ENCODE measurements at regions not wholly inside any gene's neighbourhood (a gene's known extent, or its start where the extent isn't known, plus 50 kb on each side); places are given as distances from the start of the nearest gene placed in this dataset.

GRCh38 chr5:32506201-32506661, 61.7 kb upstream of the ZFR start:
- Histone ChIP-seq H3K27me3 (ENCODE audit: control insufficient read depth in 1 of 2, insufficient read depth in 2 of 2, low read length in 1 of 2) (no peaks in the 10 kb centered on the region), H3K27ac (ENCODE audit: low read depth in 1 of 2, low read length in 2 of 2) (peak overlapping the region in 1 of 2 donors; percentile 77), H3K4me3 (ENCODE audit: low read length in 2 of 2) (no peak overlapping the region), H3K9me3 (ENCODE audit: control insufficient read depth, low read length) (no peaks in the 10 kb centered on the region), H3K4me1 (ENCODE audit: control insufficient read depth in 1 of 2, insufficient read depth in 2 of 2, low read length in 2 of 2) (no peaks in the 10 kb centered on the region), H3K36me3 (ENCODE audit: control insufficient read depth in 1 of 2, insufficient read depth in 2 of 2, low read length in 1 of 2) (no peaks in the 10 kb centered on the region)
- 0 to 3% methylated on average over 3 of the region's 3 CpGs for whole genome bisulfite sequencing, 2 donors
- intact Hi-C loops (cut with DNase I), result no loop called here
- no peak for DNase-seq
- peak; percentile 29 for ATAC-seq (ENCODE audit: low FRiP score)

GRCh38 chr5:32505756-32506155, 61.2 kb upstream of the ZFR start:
- Histone ChIP-seq H3K36me3 (ENCODE audit: control insufficient read depth in 1 of 2, insufficient read depth in 2 of 2, low read length in 1 of 2) (no peaks in the 10 kb centered on the region), H3K4me1 (ENCODE audit: control insufficient read depth in 1 of 2, insufficient read depth in 2 of 2, low read length in 2 of 2) (no peaks in the 10 kb centered on the region), H3K27ac (ENCODE audit: low read depth in 1 of 2, low read length in 2 of 2) (peak overlapping the region in 1 of 2 donors; percentile 77), H3K9me3 (ENCODE audit: control insufficient read depth, low read length) (no peaks in the 10 kb centered on the region), H3K27me3 (ENCODE audit: control insufficient read depth in 1 of 2, insufficient read depth in 2 of 2, low read length in 1 of 2) (no peaks in the 10 kb centered on the region), H3K4me3 (ENCODE audit: low read length in 2 of 2) (no peak overlapping the region)
- 2 to 6% methylated on average over 2 of the region's 2 CpGs for WGBS, 2 donors
- intact Hi-C loops (cut with DNase I), result no loop called here
- ATAC-seq (ENCODE audit: low FRiP score) (no peak), DNase-seq (no peak)

- 1 to 2% methylated on average over 8 of the region's 8 CpGs for WGBS, 2 donors
- no peaks in the 10 kb centered on the region for H3K9me3 ChIP-seq (ENCODE audit: control insufficient read depth, low read length)
- H3K27me3 ChIP-seq (ENCODE audit: control insufficient read depth in 1 of 2, insufficient read depth in 2 of 2, low read length in 1 of 2), result no peaks in the 10 kb centered on the region
- no peaks in the 10 kb centered on the region for H3K36me3 ChIP-seq (ENCODE audit: control insufficient read depth in 1 of 2, insufficient read depth in 2 of 2, low read length in 1 of 2)
- H3K27ac ChIP-seq (ENCODE audit: low read depth in 1 of 2, low read length in 2 of 2), result peak overlapping the region; percentile 18 to 77
- H3K4me1 ChIP-seq (ENCODE audit: control insufficient read depth in 1 of 2, insufficient read depth in 2 of 2, low read length in 2 of 2), result no peaks in the 10 kb centered on the region
- no peak overlapping the region for H3K4me3 ChIP-seq (ENCODE audit: low read length in 2 of 2)
- DNase-seq (peak in 1 of 2 donors; percentile 64), ATAC-seq (ENCODE audit: low FRiP score) (peak; percentile 81)
- intact Hi-C loops (cut with DNase I), result no loop called here
Measured at GRCh38 chr5:32504989-32505596, 60.6 kb upstream of the ZFR start.

GRCh38 chr5:32504329-32504988, 59.9 kb upstream of the ZFR start:
- Histone ChIP-seq H3K36me3 (ENCODE audit: control insufficient read depth in 1 of 2, insufficient read depth in 2 of 2, low read length in 1 of 2) (no peaks in the 10 kb centered on the region), H3K4me3 (ENCODE audit: low read length in 2 of 2) (no peak overlapping the region), H3K4me1 (ENCODE audit: control insufficient read depth in 1 of 2, insufficient read depth in 2 of 2, low read length in 2 of 2) (no peaks in the 10 kb centered on the region), H3K27me3 (ENCODE audit: control insufficient read depth in 1 of 2, insufficient read depth in 2 of 2, low read length in 1 of 2) (no peaks in the 10 kb centered on the region), H3K9me3 (ENCODE audit: control insufficient read depth, low read length) (no peaks in the 10 kb centered on the region), H3K27ac (ENCODE audit: low read depth in 1 of 2, low read length in 2 of 2) (peak overlapping the region; percentile 18 to 72)
- ATAC-seq (ENCODE audit: low FRiP score) (no peak), DNase-seq (no peak)
- 12 to 14% methylated on average over 8 of the region's 8 CpGs for WGBS, 2 donors
- intact Hi-C loops (cut with DNase I), result no loop called here

- Histone ChIP-seq H3K9me3 (ENCODE audit: control insufficient read depth, low read length) (no peaks in the 10 kb centered on the region), H3K4me1 (ENCODE audit: control insufficient read depth in 1 of 2, insufficient read depth in 2 of 2, low read length in 2 of 2) (no peaks in the 10 kb centered on the region), H3K27ac (ENCODE audit: low read depth in 1 of 2, low read length in 2 of 2) (no peak overlapping the region), H3K36me3 (ENCODE audit: control insufficient read depth in 1 of 2, insufficient read depth in 2 of 2, low read length in 1 of 2) (no peaks in the 10 kb centered on the region), H3K4me3 (ENCODE audit: low read length in 2 of 2) (no peak overlapping the region), H3K27me3 (ENCODE audit: control insufficient read depth in 1 of 2, insufficient read depth in 2 of 2, low read length in 1 of 2) (no peaks in the 10 kb centered on the region)
- WGBS, 2 donors, result 94% methylated on average over 7 of the region's 7 CpGs
- DNase-seq (no peak), ATAC-seq (ENCODE audit: low FRiP score) (no peak)
- intact Hi-C loops (cut with DNase I), result no loop called here
Measured at GRCh38 chr5:32503261-32503660, 58.7 kb upstream of the ZFR start.

GRCh38 chr5:32501071-32502002, 56.8 kb upstream of the ZFR start:
- no peak overlapping the region for H3K4me3 ChIP-seq (ENCODE audit: low read length in 2 of 2)
- ATAC-seq (ENCODE audit: low FRiP score) (no peak), DNase-seq (no peak)
- WGBS, 2 donors, result 84 to 87% methylated on average over 16 of the region's 16 CpGs
- no peaks in the 10 kb centered on the region for H3K36me3 ChIP-seq (ENCODE audit: control insufficient read depth in 1 of 2, insufficient read depth in 2 of 2, low read length in 1 of 2)
- H3K4me1 ChIP-seq (ENCODE audit: control insufficient read depth in 1 of 2, insufficient read depth in 2 of 2, low read length in 2 of 2), result no peaks in the 10 kb centered on the region
- H3K27me3 ChIP-seq (ENCODE audit: control insufficient read depth in 1 of 2, insufficient read depth in 2 of 2, low read length in 1 of 2), result no peaks in the 10 kb centered on the region
- intact Hi-C loops (cut with DNase I), result no loop called here
- H3K9me3 ChIP-seq (ENCODE audit: control insufficient read depth, low read length), result no peaks in the 10 kb centered on the region
- no peak overlapping the region for H3K27ac ChIP-seq (ENCODE audit: low read depth in 1 of 2, low read length in 2 of 2)

GRCh38 chr5:32500181-32500580, 55.6 kb upstream of the ZFR start:
- DNase-seq, result no peak
- no peak overlapping the region for H3K27ac ChIP-seq (ENCODE audit: low read depth in 1 of 2, low read length in 2 of 2)

GRCh38 chr5:32499261-32499660, 54.7 kb upstream of the ZFR start:
- Histone ChIP-seq H3K9me3 (ENCODE audit: control insufficient read depth, low read length) (no peaks in the 10 kb centered on the region), H3K27ac (ENCODE audit: low read depth in 1 of 2, low read length in 2 of 2) (no peak overlapping the region), H3K27me3 (ENCODE audit: control insufficient read depth in 1 of 2, insufficient read depth in 2 of 2, low read length in 1 of 2) (no peaks in the 10 kb centered on the region), H3K36me3 (ENCODE audit: control insufficient read depth in 1 of 2, insufficient read depth in 2 of 2, low read length in 1 of 2) (no peaks in the 10 kb centered on the region), H3K4me3 (ENCODE audit: low read length in 2 of 2) (no peak overlapping the region), H3K4me1 (ENCODE audit: control insufficient read depth in 1 of 2, insufficient read depth in 2 of 2, low read length in 2 of 2) (no peaks in the 10 kb centered on the region)
- WGBS, 2 donors, result 95 to 98% methylated on average over 2 of the region's 2 CpGs
- intact Hi-C loops (cut with DNase I), result no loop called here
- DNase-seq (no peak), ATAC-seq (ENCODE audit: low FRiP score) (no peak)

More at GRCh38 chr5:32500181-32500580, 55.6 kb upstream of the ZFR start:
- no peaks in the 10 kb centered on the region for H3K36me3 ChIP-seq (ENCODE audit: control insufficient read depth in 1 of 2, insufficient read depth in 2 of 2, low read length in 1 of 2)
- H3K4me1 ChIP-seq (ENCODE audit: control insufficient read depth in 1 of 2, insufficient read depth in 2 of 2, low read length in 2 of 2), result no peaks in the 10 kb centered on the region
- intact Hi-C loops (cut with DNase I), result no loop called here
- H3K27me3 ChIP-seq (ENCODE audit: control insufficient read depth in 1 of 2, insufficient read depth in 2 of 2, low read length in 1 of 2), result no peaks in the 10 kb centered on the region
- 81 to 89% methylated on average over 7 of the region's 7 CpGs for WGBS, 2 donors
- no peak for ATAC-seq (ENCODE audit: low FRiP score)
- H3K9me3 ChIP-seq (ENCODE audit: control insufficient read depth, low read length), result no peaks in the 10 kb centered on the region
- no peak overlapping the region for H3K4me3 ChIP-seq (ENCODE audit: low read length in 2 of 2)
